Heart left ventricle (tissue), 16 donors: ENCODE measurements at regions not wholly inside any gene's neighbourhood (a gene's known extent, or its start where the extent isn't known, plus 50 kb on each side); places are given as distances from the start of the nearest gene placed in this dataset.

Experiments
- ATAC-seq, 4 donors: fragments of 200-7000 bp; cut with Tn5 transposase; one replicate each; pipeline ENCODE4 v1.9.1; 2020 to 2022; ENCODE audit warnings: moderate library complexity in 4 of 4, mild to moderate bottlenecking in 3 of 4, moderate number of reproducible peaks in 1 of 4
- DNase-seq, 5 donors: peaks; one replicate each; pipeline ENCODE4 v3.0.0-alpha.2; 2020
- H3K27ac ChIP-seq, 12 donors: fragments of 200-600 bp; sonication (generic) in 4 of 12; one replicate each; pipeline versions ENCODE4 v1.5.0 to v1.8.0; 2016 to 2022; ENCODE audit warnings: mild to moderate bottlenecking in 2 of 12
- H3K27me3 ChIP-seq, 9 donors: fragments of 200-600 bp; sonication (generic) in 2 of 9; one replicate each; pipeline versions ENCODE4 v1.5.1 to v1.8.0; 2016 to 2022; ENCODE audit warnings: mild to moderate bottlenecking in 3 of 9
- H3K36me3 ChIP-seq, 9 donors: fragments of 200-600 bp; sonication (generic) in 2 of 9; one replicate each; pipeline versions ENCODE4 v1.5.0 to v1.8.0; 2018 to 2022; ENCODE audit warnings: mild to moderate bottlenecking in 2 of 9
- H3K4me1 ChIP-seq, 12 donors: fragments of 200-600 bp; sonication (generic) in 4 of 12; one replicate each; pipeline versions ENCODE4 v1.5.0 to v1.8.0; 2016 to 2022; ENCODE audit warnings: mild to moderate bottlenecking in 3 of 12
- H3K4me3 ChIP-seq, 12 donors: fragments of 200-600 bp; sonication (generic) in 4 of 12; one replicate each; pipeline versions ENCODE4 v1.5.0 to v1.8.0; 2017 to 2022; ENCODE audit warnings: mild to moderate bottlenecking in 9 of 12, moderate library complexity in 4 of 12
- H3K9me3 ChIP-seq, 12 donors: fragments of 200-600 bp; sonication (generic) in 4 of 12; one replicate each; pipeline versions ENCODE4 v1.5.0 to v1.8.0; 2016 to 2022; ENCODE audit warnings: mild to moderate bottlenecking in 1 of 12
- POLR2A ChIP-seq, 2 donors: fragments of 450-650 bp; IDR thresholded peaks; one replicate each; pipeline ENCODE4 v1.6.1; 2017; ENCODE audit warnings: antibody characterized with exemption in 2 of 2, mild to moderate bottlenecking in 2 of 2, moderate library complexity in 2 of 2
- WGBS, 4 donors: extraction: QIAGEN DNeasy Blood & Tissue Kit in 2 of 4; methylation state at CpG; one replicate each; pipeline versions ENCODE4 v1.1.5 to v1.1.7; 2013 to 2018; 5-methylcytosine and 5-hydroxymethylcytosine counted together
- intact Hi-C, 10 donors: fragments of 100-400 bp; cut with DNase I; formaldehyde crosslinking; loops; one replicate each; pipeline versions ENCODE4 v1.11.1 to v1.14.2; 2022
- TF ChIP-seq, protein P1 (sequence below), 12 donors: fragments of 200-600 bp; sonication (generic) in 4 of 12; IDR thresholded peaks; one replicate each; pipeline versions ENCODE4 v1.5.0 to v1.8.0; 2018 to 2022; ENCODE audit warnings: antibody characterized with exemption in 12 of 12, mild to moderate bottlenecking in 5 of 12
- donor health status: ischemic (EF 13 %, LVEDD 7.1; RV severe dilation, severe dysfunction).
- donor health status: healthy with polysubstance abuse.
- donor health status: DM: no; HTN: yes; CAD: no.
- donor health status: DM: no; HTN: no; CAD: no.
- donor health status: ischemic (EF 25% LVEDD 6.9; RV normal size, moderate dysfunction).
- donor health status: ischemic (EF 25% LVEDD 5.7; RV mildly dilated, moderate dysfunction).
- donor health status: healthy.
- donor health status: DM: yes; HTN: yes; CAD: no.
- donor health status: ischemic (EF 35%, LVEDD 5.7; RV mildly dilated, moderate dysfunction).
- donor health status: nonischemic (EF 11% LVEDD 7.7; RV severe dilation, severe dysfunction).
- donor health status: DM: yes; HTN: yes; CAD: no.
- donor health status: PGD.
- donor health status: ischemic (EF 29% LVEDD 5.4; RV normal size, mild dysfunction).
- donor health status: nonischemic (EF 23%, LVEDD 6.1; RV moderate dilation, normal function).

DNA sequence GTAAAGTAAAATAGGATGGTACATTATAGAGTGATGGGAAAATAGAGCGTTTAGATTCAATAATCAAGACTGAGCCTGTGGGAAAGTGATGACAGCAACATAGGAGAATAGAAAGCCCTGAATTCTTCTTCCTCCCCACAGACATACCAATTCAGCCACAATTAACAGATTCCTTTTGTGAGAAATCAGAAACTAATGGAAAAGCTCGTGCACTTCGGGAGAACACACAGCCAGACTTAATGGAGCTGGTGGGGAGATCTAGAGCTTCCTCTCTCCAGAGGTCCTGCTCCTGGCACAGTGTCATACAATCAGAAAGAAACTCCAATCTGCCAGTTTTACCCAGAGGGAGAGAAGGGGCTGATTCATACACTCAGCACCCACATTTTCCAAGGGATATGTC lies 676.3 kb upstream of the BOD1L1 start:
- 63 to 86% (median 78%) methylated on average over 3 of the region's 3 CpGs for WGBS, 4 donors
- intact Hi-C loops, result no loop called here
- no peak for ATAC-seq
- H3K27me3 ChIP-seq, result no peaks in the 10 kb centered on the region
- H3K4me3 ChIP-seq, result no peak overlapping the region
- H3K36me3 ChIP-seq, result no peaks in the 10 kb centered on the region
- TF ChIP-seq POLR2A (IDR thresholded peaks at IDR 0.05), result no peak
- TF ChIP-seq, protein P1, sequence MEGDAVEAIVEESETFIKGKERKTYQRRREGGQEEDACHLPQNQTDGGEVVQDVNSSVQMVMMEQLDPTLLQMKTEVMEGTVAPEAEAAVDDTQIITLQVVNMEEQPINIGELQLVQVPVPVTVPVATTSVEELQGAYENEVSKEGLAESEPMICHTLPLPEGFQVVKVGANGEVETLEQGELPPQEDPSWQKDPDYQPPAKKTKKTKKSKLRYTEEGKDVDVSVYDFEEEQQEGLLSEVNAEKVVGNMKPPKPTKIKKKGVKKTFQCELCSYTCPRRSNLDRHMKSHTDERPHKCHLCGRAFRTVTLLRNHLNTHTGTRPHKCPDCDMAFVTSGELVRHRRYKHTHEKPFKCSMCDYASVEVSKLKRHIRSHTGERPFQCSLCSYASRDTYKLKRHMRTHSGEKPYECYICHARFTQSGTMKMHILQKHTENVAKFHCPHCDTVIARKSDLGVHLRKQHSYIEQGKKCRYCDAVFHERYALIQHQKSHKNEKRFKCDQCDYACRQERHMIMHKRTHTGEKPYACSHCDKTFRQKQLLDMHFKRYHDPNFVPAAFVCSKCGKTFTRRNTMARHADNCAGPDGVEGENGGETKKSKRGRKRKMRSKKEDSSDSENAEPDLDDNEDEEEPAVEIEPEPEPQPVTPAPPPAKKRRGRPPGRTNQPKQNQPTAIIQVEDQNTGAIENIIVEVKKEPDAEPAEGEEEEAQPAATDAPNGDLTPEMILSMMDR (IDR thresholded peaks at IDR 0.05), result no peak
- H3K4me1 ChIP-seq, result peaks cover 0 to 7% (median 0%) of the 10 kb centered on the region in 12 donors
- no peak overlapping the region for H3K27ac ChIP-seq
- H3K9me3 ChIP-seq, result no peaks in the 10 kb centered on the region
- DNase-seq, result no peak

GRCh38 chr4:14308229-14308651 lies 680.7 kb upstream of the BOD1L1 start:
- TF ChIP-seq, protein P1 (IDR thresholded peaks at IDR 0.05), result no peak
- no peak for TF ChIP-seq POLR2A (IDR thresholded peaks at IDR 0.05)
- H3K27ac ChIP-seq, result peak overlapping the region in 5 of 12 donors; percentile 1 to 35 (median 4)

GRCh38 chr4:14309431-14309830 lies 681.9 kb upstream of the BOD1L1 start:
- Histone ChIP-seq H3K4me1 (peaks cover 0 to 13% (median 1%) of the 10 kb centered on the region in 12 donors), H3K27me3 (no peaks in the 10 kb centered on the region), H3K27ac (peak overlapping the region in 5 of 12 donors; percentile 11 to 44 (median 35)), H3K36me3 (no peaks in the 10 kb centered on the region), H3K4me3 (no peak overlapping the region), H3K9me3 (no peaks in the 10 kb centered on the region)
- DNase-seq (no peak), ATAC-seq (peak; percentile 33 to 63 (median 55))
- 25 to 35% (median 31%) methylated on average over 2 of the region's 2 CpGs for WGBS, 4 donors
- TF ChIP-seq, protein P1 (IDR thresholded peaks at IDR 0.05), result no peak
- TF ChIP-seq POLR2A (IDR thresholded peaks at IDR 0.05), result no peak
- intact Hi-C loops, result no loop called here

More at GRCh38 chr4:14308229-14308651, 680.7 kb upstream of the BOD1L1 start:
- H3K4me3 ChIP-seq, result no peak overlapping the region
- H3K36me3 ChIP-seq, result no peaks in the 10 kb centered on the region
- H3K9me3 ChIP-seq, result no peaks in the 10 kb centered on the region
- no peaks in the 10 kb centered on the region for H3K27me3 ChIP-seq
- peak; percentile 56 to 90 (median 82) for ATAC-seq
- intact Hi-C loops, result no loop called here
- peaks cover 0 to 13% (median 1%) of the 10 kb centered on the region in 12 donors for H3K4me1 ChIP-seq
- DNase-seq, result peak in 2 of 5 donors; percentile 40 to 46

DNA sequence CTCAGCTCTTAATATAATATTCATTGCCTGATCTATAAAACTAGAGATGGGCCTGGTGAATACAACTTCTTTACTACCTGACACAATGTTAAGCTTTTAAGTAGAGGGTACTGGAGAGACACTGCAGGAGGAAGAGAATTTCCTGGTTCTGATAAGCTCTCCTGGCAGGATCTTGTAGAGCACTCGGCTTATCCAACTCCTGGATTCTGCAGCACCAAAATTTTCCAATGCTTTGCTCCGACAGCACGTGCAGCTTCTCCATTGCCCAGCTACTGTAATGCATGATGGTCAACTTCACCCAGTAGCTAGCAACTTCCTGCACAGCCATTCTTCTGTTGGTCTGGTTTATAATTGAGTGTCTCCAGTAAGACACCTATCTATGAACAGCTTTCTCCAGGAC lies 686.2 kb upstream of the BOD1L1 start:
- no peaks in the 10 kb centered on the region for H3K36me3 ChIP-seq
- DNase-seq, result no peak
- no peak overlapping the region for H3K4me3 ChIP-seq
- H3K27ac ChIP-seq, result no peak overlapping the region
- WGBS, 4 donors, result 27 to 49% (median 30%) methylated on average over 3 of the region's 3 CpGs
- peak in 1 of 4 donors; percentile 38 for ATAC-seq
- peaks cover 0 to 11% (median 0%) of the 10 kb centered on the region in 12 donors for H3K4me1 ChIP-seq
- intact Hi-C loops, result no loop called here
- H3K9me3 ChIP-seq, result no peaks in the 10 kb centered on the region
- TF ChIP-seq, protein P1 (IDR thresholded peaks at IDR 0.05), result no peak
- TF ChIP-seq POLR2A (IDR thresholded peaks at IDR 0.05), result no peak
- H3K27me3 ChIP-seq, result no peaks in the 10 kb centered on the region
